OCI-LY3 (cell line): ENCODE measurements at regions not wholly inside any gene's neighbourhood (a gene's known extent, or its start where the extent isn't known, plus 50 kb on each side); places are given as distances from the start of the nearest gene placed in this dataset.

Experiments
- CTCF ChIP-seq: fragments of 200-600, 300-600 bp; sonication (generic); IDR thresholded peaks from 2 replicates; pipeline ENCODE4 v1.5.1; 2014; ENCODE audit warnings: antibody characterized with exemption, low read length, low read depth
- EZH2phosphoT487 ChIP-seq: fragments of 200-600 bp; shearing (Covaris generic); IDR thresholded peaks from 2 replicates; pipeline ENCODE4 v1.6.1; 2018; ENCODE audit warnings: antibody characterized with exemption, mixed run types, low read depth

GRCh38 chr5:160923936-160924710, 72.1 kb upstream of the ATP10B start:
- TF ChIP-seq CTCF (no peak), EZH2phosphoT487 (no peak)
